MCF 10A (cell line): ENCODE measurements at regions not wholly inside any gene's neighbourhood (a gene's known extent, or its start where the extent isn't known, plus 50 kb on each side); places are given as distances from the start of the nearest gene placed in this dataset.
"Not testable (repeated sequence)": the region's sequence is repeated elsewhere in the genome, so short reads cannot be mapped to it uniquely, and the experiment has no call there.

Source experiments
- BruUV-seq: library from RNA; stranded (reverse); fragments of 400-500 nt; replicated peaks from 2 replicates; lab custom pipeline; 2021; lab: Mats Ljungman, UMichigan
- CTCF ChIA-PET: fragments of 300-600 bp; sonication (Branson Sonifier 250); formaldehyde crosslinking; extraction: SDS; loops from one replicate; lab custom pipeline; 2021; ENCODE audit warnings: antibody characterized with exemption, inconsistent platforms; lab: Yijun Ruan, JAX
- POLR2A ChIA-PET: fragments of 300-600, 350-650 bp; sonication (Branson Sonifier 250); formaldehyde crosslinking; extraction: SDS; loops from one replicate; lab custom pipeline; 2020; ENCODE audit warnings: antibody characterized with exemption, inconsistent platforms; lab: Yijun Ruan, JAX
- DNase-seq: peaks from one replicate; pipeline ENCODE4 v3.0.0-alpha.2; 2018; ENCODE audit not compliant: unreplicated experiment
- H3K27ac Mint-ChIP-seq: one replicate; pipeline ENCODE4 v1.8.0; 2022; ENCODE audit warnings: mild to moderate bottlenecking, low read depth, mixed read lengths; ENCODE audit not compliant: unreplicated experiment
- H3K27me3 Mint-ChIP-seq: one replicate; pipeline ENCODE4 v1.8.0; 2022; ENCODE audit warnings: mixed read lengths; ENCODE audit not compliant: insufficient read depth, unreplicated experiment
- H3K36me3 Mint-ChIP-seq: one replicate; pipeline ENCODE4 v1.8.0; 2022; ENCODE audit warnings: mild to moderate bottlenecking, moderate library complexity, mixed read lengths; ENCODE audit not compliant: insufficient read depth, unreplicated experiment
- H3K4me1 Mint-ChIP-seq: one replicate; pipeline ENCODE4 v1.8.0; 2022; ENCODE audit warnings: mixed read lengths; ENCODE audit not compliant: insufficient read depth, unreplicated experiment
- H3K4me3 Mint-ChIP-seq: one replicate; pipeline ENCODE4 v1.8.0; 2022; ENCODE audit warnings: mild to moderate bottlenecking, moderate library complexity, mixed read lengths; ENCODE audit not compliant: unreplicated experiment
- H3K9me3 Mint-ChIP-seq: one replicate; pipeline ENCODE4 v1.8.0; 2022; ENCODE audit warnings: mixed read lengths; ENCODE audit not compliant: unreplicated experiment
- CTCF ChIP-seq: fragments of 200-600 bp; IDR thresholded peaks from one replicate; pipeline ENCODE4 v1.8.0; 2022; ENCODE audit warnings: antibody characterized with exemption, mild to moderate bottlenecking; ENCODE audit not compliant: unreplicated experiment
- intact Hi-C: fragments of 100-400 bp; cut with micrococcal nuclease; formaldehyde crosslinking; loops from 2 replicates; pipeline ENCODE4 v1.14.1; 2022

- intact Hi-C loops, result no loop called here
- CTCF ChIA-PET, result no interaction called here
These were observed 259.3 kb downstream of the ARHGAP12 start for GRCh38 chr10:31669357-31669756.

GRCh38 chr10:31668326-31668725 lies 260.3 kb downstream of the ARHGAP12 start:
- intact Hi-C loops, result no loop called here
- CTCF ChIA-PET, result no interaction called here

More at GRCh38 chr10:31669357-31669756, 259.3 kb downstream of the ARHGAP12 start:
- Mint-ChIP-seq H3K27ac (no peak overlapping the region), H3K9me3 (peaks cover 17% of the 10 kb centered on the region), H3K27me3 (no peaks in the 10 kb centered on the region), H3K36me3 (no peaks in the 10 kb centered on the region), H3K4me1 (no peaks in the 10 kb centered on the region), H3K4me3 (no peak overlapping the region)
- no peak for DNase-seq
- no TSS peak for BruUV-seq
- no peak for TF ChIP-seq CTCF
- POLR2A ChIA-PET, result no interaction called here

DNA sequence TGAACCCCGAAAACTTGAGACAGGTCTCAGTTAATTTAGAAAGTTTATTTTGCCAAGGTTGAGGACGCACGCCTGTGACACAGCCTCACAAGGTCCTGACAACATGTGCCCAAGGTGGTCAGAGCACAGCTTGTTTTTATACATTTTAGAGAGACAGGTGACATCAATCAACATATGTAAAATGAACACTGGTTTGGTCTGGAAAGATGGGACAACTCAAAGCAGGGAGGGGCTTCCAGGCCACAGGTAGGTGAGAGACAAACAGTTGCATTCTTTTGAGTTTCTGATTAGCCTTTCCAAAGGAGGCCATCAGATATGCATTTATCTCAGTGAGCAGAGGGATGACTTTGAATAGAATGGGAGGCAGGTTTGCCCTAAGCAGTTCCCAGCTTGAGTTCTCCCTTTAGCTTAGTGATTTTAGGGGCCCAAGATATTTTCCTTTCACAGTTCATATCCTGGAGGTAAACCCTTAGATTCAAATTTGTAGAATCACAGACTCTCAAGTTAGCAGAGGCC lies 262.8 kb downstream of the ARHGAP12 start:
- CTCF ChIA-PET, result not testable (repeated sequence)

More at GRCh38 chr10:31668326-31668725, 260.3 kb downstream of the ARHGAP12 start:
- BruUV-seq, result no TSS peak
- Mint-ChIP-seq H3K4me3 (no peak overlapping the region), H3K27me3 (no peaks in the 10 kb centered on the region), H3K4me1 (no peaks in the 10 kb centered on the region), H3K36me3 (no peaks in the 10 kb centered on the region), H3K9me3 (peaks cover 17% of the 10 kb centered on the region), H3K27ac (no peak overlapping the region)
- TF ChIP-seq CTCF, result no peak
- POLR2A ChIA-PET, result no interaction called here
- no peak for DNase-seq

GRCh38 chr10:31664803-31665202 lies 263.8 kb downstream of the ARHGAP12 start:
- Mint-ChIP-seq H3K4me3 (no peak overlapping the region), H3K27me3 (no peaks in the 10 kb centered on the region), H3K36me3 (no peaks in the 10 kb centered on the region), H3K4me1 (no peaks in the 10 kb centered on the region), H3K9me3 (no peaks in the 10 kb centered on the region), H3K27ac (no peak overlapping the region)
- ChIA-PET POLR2A (no interaction called here), CTCF (no interaction called here)
- intact Hi-C loops, result no loop called here
- no TSS peak for BruUV-seq
- TF ChIP-seq CTCF, result no peak
- DNase-seq, result no peak

More for the DNA sequence above, 262.8 kb downstream of the ARHGAP12 start:
- H3K27ac Mint-ChIP-seq, H3K9me3 Mint-ChIP-seq, H3K4me3 Mint-ChIP-seq, intact Hi-C loops, POLR2A ChIA-PET, H3K36me3 Mint-ChIP-seq, DNase-seq, H3K4me1 Mint-ChIP-seq, BruUV-seq, H3K27me3 Mint-ChIP-seq: not testable (repeated sequence)

GRCh38 chr10:31664071-31664470 lies 264.6 kb downstream of the ARHGAP12 start:
- H3K4me3 Mint-ChIP-seq, H3K36me3 Mint-ChIP-seq, BruUV-seq, H3K27ac Mint-ChIP-seq, DNase-seq, H3K4me1 Mint-ChIP-seq, intact Hi-C loops, H3K27me3 Mint-ChIP-seq, H3K9me3 Mint-ChIP-seq, CTCF ChIA-PET, POLR2A ChIA-PET: not testable (repeated sequence)
